Activated CD8-positive, alpha-beta memory T cell treated with anti-CD3 and anti-CD28 coated beads for 48 hours (primary cell): ENCODE measurements at regions not wholly inside any gene's neighbourhood (a gene's known extent, or its start where the extent isn't known, plus 50 kb on each side); places are given as distances from the start of the nearest gene placed in this dataset.

Experiments used
- DNase-seq, 3 experiments: peaks; one replicate each; pipeline ENCODE4 v3.0.0-alpha.2; 2020; ENCODE audit warnings: low read depth in 2 of 3, low spot score in 2 of 3

- DNase-seq: no peak
Observed at GRCh38 chr10:105468759-105469158, 827.7 kb downstream of the SORCS3 start.

DNA sequence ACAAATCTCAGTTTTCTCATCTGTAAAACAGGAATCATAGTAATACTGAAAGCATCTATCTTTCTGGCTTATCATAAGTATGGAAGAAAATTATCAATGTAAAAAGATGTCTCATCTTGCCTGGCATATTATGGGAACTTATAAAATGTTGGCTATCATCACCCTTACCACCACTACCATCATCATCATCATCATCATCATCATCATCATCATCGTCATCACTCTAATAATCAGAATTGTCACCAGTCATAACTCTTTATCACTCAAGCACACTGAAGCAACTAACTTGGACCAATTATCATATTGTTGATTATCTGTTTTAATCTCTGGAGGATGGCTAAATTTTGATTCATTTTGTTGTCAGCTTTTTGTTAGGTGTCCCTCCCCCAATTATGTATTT is 825.4 kb downstream of the SORCS3 start:
- no peak for DNase-seq

DNA sequence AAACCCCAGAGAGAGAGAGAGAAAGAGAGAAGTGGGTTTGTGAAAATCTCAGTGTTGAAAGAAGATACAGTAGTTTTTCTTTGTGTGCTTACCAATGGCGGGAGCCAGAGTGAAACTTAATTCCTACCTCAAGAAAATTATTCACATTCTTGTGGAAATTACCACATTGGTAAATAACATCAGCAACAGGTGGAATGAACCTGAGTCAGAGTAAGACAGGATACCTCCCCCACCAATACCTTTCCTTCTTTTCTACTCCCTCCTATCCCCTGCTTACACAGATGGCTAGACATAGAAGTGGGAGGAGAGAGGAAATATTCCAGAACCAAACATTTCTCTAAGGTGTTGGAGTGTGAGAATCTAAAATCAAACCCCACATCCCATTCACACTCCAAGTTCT is 793.9 kb downstream of the SORCS3 start:
- DNase-seq: no peak

DNA sequence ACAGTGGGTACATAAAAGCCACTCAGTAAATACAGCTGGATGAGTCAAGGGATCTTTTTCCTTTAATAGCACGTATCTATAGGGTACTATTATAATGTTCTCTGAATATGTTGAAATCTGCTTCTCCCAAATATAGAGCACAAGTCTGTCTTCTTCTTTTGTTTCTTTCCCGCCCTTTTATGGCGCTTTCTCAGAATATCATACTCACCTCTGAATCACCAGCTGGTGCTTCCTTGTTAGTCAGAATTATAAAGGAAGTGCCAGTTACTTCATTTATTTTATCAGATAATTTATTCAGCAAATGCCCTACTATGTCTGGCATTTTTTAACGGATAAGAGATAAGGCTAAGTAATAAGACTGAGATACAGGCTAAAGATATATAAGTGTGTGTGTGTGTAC is 772.9 kb downstream of the SORCS3 start:
- no peak for DNase-seq

DNA sequence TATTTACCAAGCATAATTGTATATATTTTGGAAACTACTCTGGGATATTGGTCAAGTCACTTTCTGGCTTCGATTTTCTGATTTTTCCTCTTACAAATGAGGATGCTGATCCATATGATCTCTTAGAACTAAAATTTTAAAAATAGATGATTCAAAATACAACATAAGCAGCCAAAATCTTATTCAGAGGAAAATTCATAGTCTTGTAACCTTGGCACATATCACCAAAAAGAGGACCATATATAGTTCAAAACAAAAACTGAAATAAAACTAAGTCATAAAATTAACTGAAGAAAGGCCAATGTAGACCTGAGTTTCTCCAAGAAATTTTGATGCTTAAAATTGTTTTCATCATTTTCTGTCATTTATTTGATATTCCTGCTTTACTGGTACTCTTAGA is 768.3 kb downstream of the SORCS3 start:
- DNase-seq: no peak

DNA sequence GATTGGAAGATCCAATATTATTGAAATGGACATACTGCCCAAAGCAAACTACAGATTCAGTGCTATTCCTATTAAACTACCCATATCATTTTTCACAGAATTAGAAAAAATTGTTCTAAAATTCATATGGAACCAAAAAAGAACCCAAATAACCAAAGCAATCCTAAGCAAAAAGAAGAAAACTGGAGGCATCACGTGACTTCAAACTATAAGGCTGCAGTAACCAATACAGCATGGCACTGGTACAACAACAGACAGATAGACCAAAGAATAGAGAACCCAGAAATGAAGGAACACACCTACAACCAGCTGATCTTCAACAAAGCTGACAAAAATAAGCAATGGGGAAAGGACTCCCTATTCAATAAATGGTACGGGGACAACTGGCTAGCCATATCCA is 765.4 kb downstream of the SORCS3 start:
- DNase-seq: no peak

- no peak for DNase-seq
Observed at GRCh38 chr10:105398202-105398601, 757.1 kb downstream of the SORCS3 start.

DNA sequence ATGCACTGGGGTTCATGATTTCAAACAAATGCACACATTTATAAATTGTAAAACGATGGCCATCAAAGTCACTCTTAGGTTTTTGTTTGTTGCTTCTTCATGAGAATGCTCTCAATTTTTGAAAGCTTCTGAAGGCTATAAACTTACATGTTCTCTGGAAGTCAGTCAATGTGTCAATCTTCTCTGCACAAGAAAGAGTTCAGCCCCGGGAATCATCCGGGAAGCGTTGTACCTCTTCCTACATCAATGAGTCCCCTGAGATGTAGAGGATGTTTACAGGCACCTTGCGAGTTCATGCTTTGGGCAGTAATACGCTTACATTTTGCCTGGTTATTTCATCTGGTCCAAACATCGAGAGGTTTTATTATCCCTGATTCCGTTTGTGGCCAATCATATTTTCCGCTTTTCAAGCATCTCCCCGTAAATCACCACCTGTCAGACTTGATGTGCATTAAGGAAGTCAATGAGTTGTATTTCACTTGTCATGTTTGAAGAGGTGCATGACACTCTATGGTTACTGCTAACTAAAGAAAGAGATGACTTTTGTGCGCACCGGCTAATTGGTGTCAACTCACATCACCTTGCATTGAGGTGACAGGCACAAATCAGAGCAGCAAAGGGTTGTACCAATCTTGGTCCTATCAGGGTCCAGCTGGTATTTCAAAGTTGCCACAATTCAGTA is 750.7 kb downstream of the SORCS3 start:
- no peak for DNase-seq

DNA sequence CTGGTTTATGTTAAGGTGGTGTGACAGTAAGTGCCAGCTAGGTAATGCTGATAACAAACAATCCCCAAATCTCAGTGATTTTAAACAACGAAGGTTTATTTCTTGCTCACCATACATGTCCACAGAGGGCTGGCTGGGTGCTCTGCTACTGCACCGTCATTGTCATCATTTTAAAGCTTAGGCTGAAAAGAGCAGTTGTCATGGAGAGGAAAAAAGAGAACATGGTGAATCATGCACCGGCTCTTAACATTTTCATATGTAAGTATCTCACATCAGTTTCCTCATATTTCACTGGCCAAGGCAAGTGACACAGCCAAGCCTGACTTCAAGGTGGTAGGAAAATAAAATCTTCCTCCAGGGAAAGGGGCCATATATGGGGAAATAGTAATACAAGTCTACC is 746.9 kb downstream of the SORCS3 start:
- DNase-seq: no peak

DNA sequence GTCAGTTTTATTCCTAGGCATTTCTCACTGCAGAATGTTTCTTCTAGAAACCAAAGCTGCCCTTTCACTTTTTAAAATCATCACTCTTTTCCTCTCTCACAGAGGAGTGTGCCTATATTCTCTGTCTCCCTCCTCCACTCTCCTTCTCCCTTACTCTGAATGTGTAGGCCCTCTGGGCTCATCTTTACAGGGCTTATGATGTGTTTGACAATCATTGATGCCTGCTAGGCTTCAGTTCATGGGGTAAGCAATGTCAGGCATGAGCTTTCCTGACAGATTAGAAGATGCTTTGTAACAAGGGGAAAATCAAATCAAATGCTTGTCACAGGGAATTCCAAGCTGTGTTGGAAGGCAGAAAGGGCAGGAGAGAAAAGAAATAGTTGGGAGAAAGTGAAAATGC is 742.9 kb downstream of the SORCS3 start:
- no peak for DNase-seq

- no peak for DNase-seq
Observed at GRCh38 chr10:105370692-105371091, 729.6 kb downstream of the SORCS3 start.

DNA sequence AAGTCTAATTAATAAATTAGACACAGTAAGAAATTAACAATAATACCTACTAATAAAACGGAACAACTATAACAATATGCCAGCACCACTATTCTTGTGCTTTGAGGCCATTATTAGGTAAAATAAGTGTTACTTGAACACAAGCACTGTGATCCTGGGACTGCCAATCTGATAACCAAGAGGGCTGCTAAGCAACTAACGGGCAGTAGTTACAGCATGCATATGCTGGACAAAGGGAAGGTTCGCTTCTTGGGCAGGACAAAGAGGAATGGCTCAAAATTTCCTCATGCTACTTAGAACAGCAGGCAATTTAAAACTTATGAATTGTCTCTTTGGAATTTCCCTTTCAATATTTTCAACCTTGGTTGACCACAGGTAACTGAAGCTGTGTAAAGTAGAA is 718.6 kb downstream of the SORCS3 start:
- DNase-seq: no peak

DNA sequence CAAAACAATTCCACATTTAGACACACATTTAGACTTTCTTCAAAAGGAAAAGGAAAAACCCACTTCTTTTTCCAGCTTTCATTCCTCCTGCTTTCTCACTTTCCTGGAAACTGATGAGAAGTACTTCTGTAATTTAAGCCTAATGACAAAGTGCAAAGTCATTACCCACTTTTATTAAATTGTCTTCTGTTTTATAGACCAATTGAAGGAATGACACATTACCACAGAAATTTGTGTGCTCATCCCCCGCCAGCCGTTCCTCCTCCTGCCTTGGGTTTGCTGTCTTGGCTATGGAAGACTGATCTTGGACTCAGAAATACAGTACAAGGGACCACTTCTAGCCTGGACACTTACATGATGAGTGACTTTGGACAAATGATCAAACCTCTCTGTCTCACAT is 717.8 kb downstream of the SORCS3 start:
- DNase-seq: no peak

- DNase-seq: no peak
Observed at GRCh38 chr10:105356626-105357025, 715.5 kb downstream of the SORCS3 start.

- DNase-seq: no peak
Observed at GRCh38 chr10:105354010-105354409, 712.9 kb downstream of the SORCS3 start.

- DNase-seq: no peak
Observed at GRCh38 chr10:105352827-105353226, 711.7 kb downstream of the SORCS3 start.

GRCh38 chr10:105352281-105352680 is 711.2 kb downstream of the SORCS3 start:
- no peak for DNase-seq

DNA sequence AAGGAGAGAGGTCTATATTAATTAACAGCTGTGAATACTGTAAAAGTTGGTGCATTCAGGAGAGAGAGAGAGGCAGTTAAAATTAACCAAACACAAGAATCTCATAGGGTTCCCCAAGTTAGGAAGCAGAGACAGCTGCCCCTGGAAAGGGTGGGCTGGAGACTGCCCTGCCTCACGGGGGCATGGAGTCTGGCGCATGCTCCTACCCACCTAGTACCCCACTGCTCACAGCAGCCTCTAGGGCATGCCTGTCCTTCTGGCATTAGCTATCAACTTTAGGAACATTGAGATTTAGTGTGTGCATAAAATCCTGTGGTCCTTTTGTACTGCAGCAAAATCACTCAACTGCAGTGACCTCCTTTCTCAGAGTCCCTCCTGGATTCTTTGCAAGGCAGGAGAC is 710.1 kb downstream of the SORCS3 start:
- no peak for DNase-seq

GRCh38 chr10:105347487-105347886 is 706.4 kb downstream of the SORCS3 start:
- no peak for DNase-seq

- no peak for DNase-seq
Observed at GRCh38 chr10:105342606-105343005, 701.5 kb downstream of the SORCS3 start.

DNA sequence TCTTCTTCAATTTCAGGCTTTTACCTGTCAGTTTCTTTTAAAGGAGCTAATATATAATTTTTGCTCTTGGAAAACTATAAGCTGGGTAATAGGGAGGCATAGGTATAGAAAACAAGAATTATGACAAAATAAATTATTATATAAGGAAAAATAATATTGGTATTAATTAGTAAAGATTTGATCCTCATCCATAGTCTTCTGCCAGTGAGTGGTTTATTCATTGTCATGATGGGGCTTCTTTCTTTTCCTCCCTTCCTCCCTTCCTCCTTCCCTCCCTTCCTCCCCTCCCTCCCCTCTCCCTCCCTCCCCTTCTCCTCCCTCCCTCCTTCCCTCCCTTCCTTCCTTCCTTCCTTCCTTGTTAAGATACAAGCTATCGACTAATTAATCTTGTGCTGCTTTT is 698.6 kb downstream of the SORCS3 start:
- DNase-seq: no peak

DNA sequence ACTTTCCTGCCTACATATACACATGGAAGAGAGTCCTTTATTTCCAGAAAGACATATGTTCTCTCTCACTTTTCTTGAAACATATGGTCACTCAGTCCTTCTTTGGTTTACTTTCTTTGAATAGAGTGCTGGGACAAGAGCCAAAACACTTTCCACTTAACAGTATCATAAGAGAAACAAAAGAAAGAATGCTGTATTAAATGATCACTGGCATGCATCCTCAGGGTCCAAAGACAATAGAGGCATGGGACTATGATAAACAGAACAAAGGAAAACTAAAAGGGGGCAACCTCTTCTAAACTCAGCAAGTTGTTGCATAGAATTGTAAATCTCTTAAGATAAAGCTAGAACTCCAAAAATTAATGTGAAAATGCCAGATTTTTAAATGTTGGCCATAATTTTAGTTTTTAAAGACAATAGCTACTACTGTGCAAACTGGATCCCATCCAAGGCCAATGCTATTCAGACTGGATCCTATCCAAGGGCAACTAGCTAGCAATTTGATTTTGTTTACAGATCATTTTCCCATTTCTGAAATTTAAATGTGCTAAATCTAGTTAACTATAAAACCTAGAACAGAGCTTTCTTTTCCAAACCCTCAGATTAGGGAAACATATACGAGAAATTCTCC is 687.5 kb downstream of the SORCS3 start:
- DNase-seq: no peak
